PC-9 (cell line): ENCODE measurements at regions not wholly inside any gene's neighbourhood (a gene's known extent, or its start where the extent isn't known, plus 50 kb on each side); places are given as distances from the start of the nearest gene placed in this dataset.

ENCODE experiments used
- BruUV-seq: library from RNA; stranded (reverse); fragments of 400-500 nt; replicated peaks from 2 replicates; lab custom pipeline; 2021; lab: Mats Ljungman, UMichigan
- CTCF ChIA-PET: fragments of 300-600 bp; sonication (Branson Sonifier 250); formaldehyde crosslinking; loops from one replicate; lab custom pipeline; 2022; ENCODE audit warnings: antibody characterized with exemption; lab: Charles Lee
- POLR2A ChIA-PET: fragments of 300-600 bp; sonication (Branson Sonifier 250); formaldehyde crosslinking; loops from one replicate; lab custom pipeline; 2022; ENCODE audit warnings: antibody characterized with exemption; ENCODE audit not compliant: unreplicated experiment; lab: Charles Lee
- DNase-seq, 2 experiments: peaks; one replicate each; pipeline versions ENCODE4 v3.0.0 to v3.0.0-alpha.2; 2015 to 2022; ENCODE audit warnings: mixed read lengths in 1 of 2
- H2AFZ ChIP-seq: fragments of 200-600 bp; sonication (generic); 2 replicates; pipeline ENCODE4 v1.8.1; 2017; ENCODE audit warnings: antibody characterized with exemption
- H3F3A ChIP-seq: fragments of 200-600 bp; sonication (generic); 2 replicates; pipeline ENCODE4 v1.8.1; 2017; ENCODE audit warnings: antibody characterized with exemption, mild to moderate bottlenecking, low read depth; ENCODE audit not compliant: insufficient read depth
- H3K27ac ChIP-seq: fragments of 200-600 bp; sonication (generic); 2 replicates; pipeline ENCODE4 v1.6.1; 2016; ENCODE audit warnings: mixed run types
- H3K27me3 ChIP-seq: fragments of 200-600 bp; sonication (generic); 2 replicates; pipeline ENCODE4 v1.6.1; 2016; ENCODE audit warnings: low read depth, mixed run types; ENCODE audit not compliant: insufficient read depth
- H3K36me3 ChIP-seq: fragments of 200-600 bp; sonication (generic); 2 replicates; pipeline ENCODE4 v1.6.1; 2016; ENCODE audit warnings: low read depth, mixed run types
- H3K4me1 ChIP-seq: fragments of 200-600 bp; sonication (generic); replicated peaks from 2 replicates; pipeline ENCODE4 v1.6.1; 2016; ENCODE audit warnings: mixed run types; ENCODE audit not compliant: insufficient read depth
- H3K4me2 ChIP-seq: fragments of 200-600 bp; sonication (generic); 2 replicates; pipeline ENCODE4 v1.6.1; 2017; ENCODE audit warnings: mixed run types
- H3K4me3 ChIP-seq: fragments of 200-600 bp; sonication (generic); 2 replicates; pipeline ENCODE4 v1.6.1; 2016; ENCODE audit warnings: mixed run types
- H3K79me2 ChIP-seq: fragments of 200-600 bp; sonication (generic); 2 replicates; pipeline ENCODE4 v1.6.1; 2017; ENCODE audit warnings: low read depth, mixed run types
- H3K9me2 ChIP-seq: fragments of 200-600 bp; sonication (generic); 2 replicates; pipeline ENCODE4 v1.8.1; 2017; ENCODE audit warnings: mild to moderate bottlenecking; ENCODE audit not compliant: insufficient read depth
- H3K9me3 ChIP-seq: fragments of 200-600 bp; sonication (generic); 2 replicates; pipeline ENCODE4 v1.8.1; 2016; ENCODE audit warnings: low read depth; ENCODE audit not compliant: insufficient read depth
- H4K20me1 ChIP-seq: fragments of 200-600 bp; sonication (generic); 2 replicates; pipeline ENCODE4 v1.8.1; 2017; ENCODE audit not compliant: insufficient read depth
- CTCF ChIP-seq: fragments of 200-600 bp; sonication (generic); conservative IDR thresholded peaks from 2 replicates; pipeline ENCODE4 v1.6.1; 2017; ENCODE audit warnings: mixed run types, antibody characterized with exemption, mild to moderate bottlenecking, moderate library complexity
- EZH2 ChIP-seq: fragments of 200-600 bp; sonication (generic); IDR thresholded peaks from 2 replicates; pipeline ENCODE4 v1.8.0; 2017; ENCODE audit warnings: antibody characterized with exemption, low read depth
- intact Hi-C: fragments of 100-400 bp; cut with micrococcal nuclease; formaldehyde crosslinking; loops from one replicate; pipeline ENCODE4 v1.10.0; 2022; ENCODE audit not compliant: unreplicated experiment

DNA sequence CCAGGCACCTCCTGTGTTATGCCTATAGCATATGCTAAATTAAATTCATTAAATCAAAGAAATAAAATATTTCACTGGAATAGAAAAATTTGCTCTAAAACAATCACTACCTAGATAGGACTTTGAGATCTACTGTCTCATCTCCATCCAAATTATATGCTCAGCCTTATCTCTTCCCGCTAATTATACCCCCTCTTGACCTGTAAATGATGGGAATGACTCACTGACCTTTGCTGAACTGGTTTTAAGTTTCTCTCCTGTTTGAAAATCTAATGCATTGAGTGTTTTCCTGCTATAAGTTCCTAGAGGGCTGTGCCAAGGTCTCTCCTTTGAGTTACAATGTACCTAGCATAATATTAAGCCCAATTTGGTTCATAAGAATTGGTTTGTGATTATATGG, 110.1 kb downstream of the BMP2 start:
- TF ChIP-seq CTCF (no peak), EZH2 (no peak)
- no peaks in the 10 kb centered on the region for H3F3A ChIP-seq
- H3K27me3 ChIP-seq = peaks cover 24% of the 10 kb centered on the region
- intact Hi-C loops = no loop called here
- no peaks in the 10 kb centered on the region for H4K20me1 ChIP-seq
- BruUV-seq = no TSS peak
- CTCF ChIA-PET = no interaction called here
- no peak overlapping the region for H3K4me3 ChIP-seq
- no peaks in the 10 kb centered on the region for H3K36me3 ChIP-seq
- POLR2A ChIA-PET = no interaction called here
- H3K4me1 ChIP-seq = no peaks in the 10 kb centered on the region
- no peak for DNase-seq
- no peak overlapping the region for H3K4me2 ChIP-seq
- H3K27ac ChIP-seq = no peak overlapping the region
- no peaks in the 10 kb centered on the region for H3K9me2 ChIP-seq
- no peaks in the 10 kb centered on the region for H3K9me3 ChIP-seq
- H3K79me2 ChIP-seq = no peaks in the 10 kb centered on the region
- H2AFZ ChIP-seq = no peak overlapping the region

- no peaks in the 10 kb centered on the region for H3K79me2 ChIP-seq
- BruUV-seq = no TSS peak
- no peaks in the 10 kb centered on the region for H3F3A ChIP-seq
- no peaks in the 10 kb centered on the region for H3K9me3 ChIP-seq
- H3K4me2 ChIP-seq = no peak overlapping the region
- H4K20me1 ChIP-seq = no peaks in the 10 kb centered on the region
- H2AFZ ChIP-seq = no peak overlapping the region
- H3K4me1 ChIP-seq = no peaks in the 10 kb centered on the region
- TF ChIP-seq EZH2 (no peak), CTCF (no peak)
- POLR2A ChIA-PET = no interaction called here
- no peak overlapping the region for H3K27ac ChIP-seq
- intact Hi-C loops = no loop called here
- H3K9me2 ChIP-seq = no peaks in the 10 kb centered on the region
- peak in 1 of 2 experiments; percentile 46 for DNase-seq
- no peaks in the 10 kb centered on the region for H3K36me3 ChIP-seq
- no peak overlapping the region for H3K4me3 ChIP-seq
- H3K27me3 ChIP-seq = peaks cover 41% of the 10 kb centered on the region
- CTCF ChIA-PET = no interaction called here
Measured at GRCh38 chr20:6882561-6883291, 115.2 kb downstream of the BMP2 start.

DNA sequence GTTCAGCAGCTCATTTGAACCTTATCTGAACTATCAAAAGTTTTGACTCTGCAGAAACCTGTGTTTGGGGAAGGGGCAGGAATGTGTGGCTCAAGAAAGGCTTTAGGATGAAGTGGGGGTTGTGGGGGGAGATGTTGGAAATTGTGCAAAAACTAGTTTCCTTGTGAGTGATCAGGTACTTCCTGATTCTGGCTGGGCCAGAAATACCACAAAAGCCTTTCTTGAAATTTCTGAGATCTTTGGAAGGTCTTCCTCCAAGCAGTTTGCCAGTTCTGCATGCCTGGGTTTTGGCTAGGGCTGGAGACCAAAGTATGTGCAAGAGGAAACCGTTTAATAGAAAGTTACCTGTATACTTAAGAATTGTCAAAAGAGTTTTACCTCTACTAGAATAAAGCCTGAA, 116.6 kb downstream of the BMP2 start:
- Histone ChIP-seq H3K27me3 (peaks cover 36% of the 10 kb centered on the region), H3K79me2 (no peaks in the 10 kb centered on the region), H3K9me3 (no peaks in the 10 kb centered on the region), H3K27ac (no peak overlapping the region), H3K4me2 (no peak overlapping the region), H3K36me3 (no peaks in the 10 kb centered on the region), H4K20me1 (no peaks in the 10 kb centered on the region), H3K4me3 (no peak overlapping the region), H3K9me2 (no peaks in the 10 kb centered on the region; the same call in 1 of the 2 replicates), H3K4me1 (no peaks in the 10 kb centered on the region), H2AFZ (no peak overlapping the region), H3F3A (no peaks in the 10 kb centered on the region)
- DNase-seq = peak in 1 of 2 experiments; percentile 34
- intact Hi-C loops = no loop called here
- TF ChIP-seq CTCF (no peak), EZH2 (no peak)
- POLR2A ChIA-PET = no interaction called here
- CTCF ChIA-PET = no interaction called here
- no TSS peak for BruUV-seq
